GM18498 (cell line): ENCODE measurements at regions not wholly inside any gene's neighbourhood (a gene's known extent, or its start where the extent isn't known, plus 50 kb on each side); places are given as distances from the start of the nearest gene placed in this dataset.
"Not testable (repeated sequence)": the region's sequence is repeated elsewhere in the genome, so short reads cannot be mapped to it uniquely, and the experiment has no call there.

Experiments
- ATAC-seq: cut with Tn5 transposase; IDR thresholded peaks from one replicate; pipeline ENCODE4 v1.9.1; 2021; ENCODE audit warnings: mild to moderate bottlenecking, moderate library complexity; ENCODE audit not compliant: unreplicated experiment

GRCh38 chr5:6321078-6321477, 57.3 kb downstream of the MED10 start:
- ATAC-seq, result no peak

- ATAC-seq, result no peak
These were observed 59.2 kb downstream of the MED10 start for GRCh38 chr5:6319116-6319515.

- ATAC-seq, result no peak
These were observed 61.1 kb downstream of the MED10 start for GRCh38 chr5:6317116-6317798.

- ATAC-seq, result no peak
These were observed 62.8 kb downstream of the MED10 start for GRCh38 chr5:6315580-6315979.

DNA sequence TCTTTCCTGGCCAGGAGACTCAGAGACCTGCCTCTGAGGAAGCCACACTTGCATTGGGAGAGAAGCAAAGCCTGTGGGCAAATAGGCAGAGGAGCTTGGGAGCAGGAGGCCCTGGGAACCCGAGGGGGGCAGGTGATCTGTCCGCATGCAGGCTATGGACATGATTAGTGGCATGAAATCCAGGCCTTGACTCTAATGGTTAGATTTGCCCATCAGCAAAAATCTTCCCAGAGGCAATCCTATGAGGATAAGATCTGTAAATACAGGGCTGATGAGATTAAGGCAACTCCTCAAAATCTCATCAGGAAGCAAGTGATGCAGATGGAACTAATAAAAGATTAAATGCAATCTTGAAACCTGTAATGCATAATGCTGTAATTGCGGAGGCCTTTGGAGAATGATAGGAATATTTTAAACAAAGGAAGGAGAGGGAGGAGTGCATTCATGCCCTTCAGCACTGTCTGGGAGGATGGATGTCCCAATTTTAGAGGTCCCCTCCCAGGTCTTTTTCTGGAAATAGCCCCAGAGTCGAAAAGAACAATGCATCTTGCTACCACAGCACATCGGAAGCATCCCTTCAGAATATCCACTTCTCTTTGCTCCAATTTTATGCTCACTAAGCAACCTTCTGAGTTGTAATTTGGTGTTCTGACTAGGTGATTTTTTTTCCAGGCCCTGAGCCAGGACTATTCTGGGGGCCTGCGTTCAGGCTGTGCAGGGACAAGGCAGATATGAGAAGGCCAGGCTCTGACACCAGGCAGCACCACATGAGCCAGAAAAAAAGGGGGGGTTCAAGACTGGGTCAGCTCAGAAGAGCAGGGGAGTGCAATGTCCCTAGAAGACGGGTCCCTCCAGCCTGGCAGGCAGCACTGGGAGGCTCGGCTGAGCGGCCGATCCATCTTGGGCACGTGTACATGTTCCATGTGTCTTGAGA, 66.5 kb downstream of the MED10 start:
- no peak for ATAC-seq

DNA sequence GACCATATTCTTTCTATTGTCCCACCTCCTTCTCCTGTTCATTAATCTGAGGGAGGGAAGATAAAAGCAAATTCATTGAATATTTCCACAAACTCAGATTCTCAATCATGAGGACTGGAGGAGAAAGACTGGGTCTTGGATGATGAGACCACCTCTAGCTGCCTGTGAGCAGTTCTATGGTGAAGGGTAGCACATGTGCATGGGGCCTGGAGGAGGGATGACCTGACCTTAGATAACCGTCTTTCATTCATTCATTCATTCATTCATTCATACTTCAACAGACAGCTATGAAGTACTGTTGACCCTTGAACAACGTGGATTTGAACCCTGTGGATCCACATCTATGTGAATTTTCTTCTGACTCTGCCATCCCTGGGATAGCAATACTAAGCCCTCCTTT, 68.4 kb downstream of the MED10 start:
- ATAC-seq, result no peak

DNA sequence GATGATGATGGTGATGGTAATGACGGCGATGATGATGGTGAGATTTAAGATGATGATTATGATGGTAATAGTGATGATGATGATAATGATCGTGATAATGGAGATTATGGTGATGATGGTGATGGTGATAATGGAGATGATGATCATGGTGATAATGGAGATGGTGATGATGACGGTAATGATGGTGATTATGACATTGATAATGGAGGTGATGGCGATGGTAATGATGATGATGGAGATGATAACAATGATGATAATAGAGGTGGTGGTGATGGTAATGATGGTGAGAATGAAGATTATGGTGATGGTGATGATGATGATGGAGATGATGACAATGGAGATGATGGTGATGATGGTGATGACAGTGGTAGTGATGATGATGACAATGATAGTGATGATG, 69.7 kb downstream of the MED10 start:
- ATAC-seq, result no peak

DNA sequence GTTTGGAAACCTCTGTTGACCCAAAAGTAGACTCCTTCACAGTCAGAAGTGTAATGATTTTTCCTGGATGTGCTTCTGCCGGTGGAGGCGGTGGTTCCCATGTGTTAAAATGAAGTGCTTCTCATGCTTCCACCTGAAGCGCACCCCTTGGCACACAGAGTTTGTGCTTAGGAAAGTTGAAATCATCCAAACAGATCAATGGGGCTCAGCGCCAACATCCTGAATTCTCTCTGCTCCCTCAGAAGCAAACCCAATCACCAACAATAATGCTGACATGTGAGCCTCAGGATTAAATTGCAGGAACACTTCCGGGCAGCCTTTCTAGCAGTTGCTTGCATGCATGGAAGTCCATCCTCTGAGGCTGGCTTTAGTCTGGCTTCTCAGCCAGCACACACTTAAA, 71.0 kb downstream of the MED10 start:
- ATAC-seq, result no peak

GRCh38 chr5:6305853-6306252, 72.5 kb downstream of the MED10 start:
- ATAC-seq, result no peak

DNA sequence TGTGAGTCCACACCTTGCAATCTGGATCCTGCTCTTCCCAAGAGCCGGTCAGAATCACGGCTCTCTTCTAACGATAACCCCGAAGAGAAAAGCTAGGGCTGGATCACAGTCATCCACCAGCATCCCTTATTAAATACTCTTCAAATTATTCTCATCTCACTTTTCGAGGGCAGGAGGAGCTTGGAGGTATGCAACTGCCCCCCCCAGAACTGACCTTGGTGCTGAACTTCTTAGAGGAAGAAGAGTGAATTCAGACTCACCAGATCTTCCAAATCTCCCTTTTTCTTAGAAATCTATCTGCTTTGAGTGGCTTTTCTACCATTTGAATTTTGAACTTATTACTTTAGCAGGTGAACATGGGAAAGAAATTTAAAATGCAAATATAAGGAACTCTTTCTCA, 75.7 kb downstream of the MED10 start:
- ATAC-seq, result no peak

GRCh38 chr5:6302075-6302474, 76.3 kb downstream of the MED10 start:
- ATAC-seq, result no peak

- no peak for ATAC-seq
These were observed 81.8 kb downstream of the MED10 start for GRCh38 chr5:6296524-6296923.

- no peak for ATAC-seq
These were observed 86.4 kb downstream of the MED10 start for GRCh38 chr5:6291961-6292360.

GRCh38 chr5:6289239-6289638, 89.1 kb downstream of the MED10 start:
- ATAC-seq, result no peak

GRCh38 chr5:6287176-6287575, 91.2 kb downstream of the MED10 start:
- no peak for ATAC-seq

DNA sequence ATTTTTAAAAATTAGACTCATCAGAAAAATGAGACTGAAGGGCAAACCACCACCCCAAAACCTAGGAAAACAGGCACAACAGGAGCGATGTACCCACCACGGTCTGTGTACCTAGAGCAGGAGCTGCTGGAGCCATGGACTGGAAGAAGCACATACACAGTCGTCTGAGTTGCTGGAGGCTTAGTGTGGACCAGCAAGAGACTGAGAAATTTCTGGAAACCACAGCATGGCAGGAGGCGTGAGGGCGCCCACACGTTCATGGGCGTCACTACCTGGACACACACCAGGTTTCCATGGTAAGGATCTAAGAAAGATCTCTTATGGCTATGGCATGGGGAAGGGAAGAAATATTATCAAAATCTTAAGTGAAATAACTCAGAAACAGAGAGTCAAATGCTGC, 91.9 kb downstream of the MED10 start:
- ATAC-seq, result no peak

GRCh38 chr5:6284491-6284890, 93.9 kb downstream of the MED10 start:
- ATAC-seq, result not testable (repeated sequence)

DNA sequence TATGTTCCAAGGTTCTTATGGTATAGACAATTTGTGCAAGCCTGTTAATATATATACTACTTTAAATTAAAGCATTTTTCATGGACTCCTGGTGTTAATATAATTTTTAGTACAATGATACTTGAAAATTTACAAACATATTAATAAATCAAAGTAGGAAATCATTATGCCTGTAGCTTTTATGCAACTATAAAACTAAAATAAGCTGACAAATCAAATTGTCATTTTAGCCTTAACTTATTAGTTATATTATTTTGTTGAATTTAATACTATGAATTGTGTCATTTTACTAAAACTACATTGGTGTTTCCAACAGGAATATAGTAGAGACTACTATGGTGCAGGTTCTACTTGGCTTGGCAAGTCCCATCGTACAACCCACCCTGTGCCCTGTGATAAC, 96.0 kb downstream of the MED10 start:
- no peak for ATAC-seq

DNA sequence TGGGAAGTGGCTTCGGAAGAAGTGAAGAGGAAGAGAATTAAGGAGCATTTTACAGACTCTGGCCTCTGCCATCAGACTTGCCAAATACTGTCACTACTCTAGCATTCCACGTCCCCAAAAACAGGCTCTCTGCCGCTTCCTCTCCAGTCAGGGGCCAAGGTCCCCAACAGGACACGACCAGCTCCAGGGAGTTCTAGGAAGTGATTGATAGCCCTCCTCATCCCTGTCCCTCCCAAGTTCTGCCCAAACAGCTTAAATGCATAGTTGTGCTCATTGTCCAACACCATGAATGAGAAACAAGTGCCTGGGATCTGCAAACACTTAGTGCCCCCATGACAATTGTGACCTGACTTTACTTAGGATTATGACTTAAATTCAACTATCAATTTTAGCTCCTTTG, 96.5 kb downstream of the MED10 start:
- ATAC-seq, result no peak

GRCh38 chr5:6280425-6281100, 97.8 kb downstream of the MED10 start:
- no peak for ATAC-seq

GRCh38 chr5:6279607-6280006, 98.7 kb downstream of the MED10 start:
- no peak for ATAC-seq
